Endodermal cell (in vitro differentiated cells): ENCODE measurements at regions not wholly inside any gene's neighbourhood (a gene's known extent, or its start where the extent isn't known, plus 50 kb on each side); places are given as distances from the start of the nearest gene placed in this dataset.

Experiments
- DNase-seq: peaks from one replicate; pipeline ENCODE4 v3.0.0-alpha.2; 2017
- H3K27ac ChIP-seq: 2 replicates; pipeline ENCODE4 v1.5.1; 2013; ENCODE audit warnings: mild to moderate bottlenecking, low read depth, low read length, moderate library complexity
- H3K27me3 ChIP-seq: 2 replicates; pipeline ENCODE4 v1.6.1; 2013; ENCODE audit warnings: mild to moderate bottlenecking, low read length, moderate library complexity; ENCODE audit not compliant: insufficient read depth, control insufficient read depth, poor library complexity, severe bottlenecking
- H3K36me3 ChIP-seq: 2 replicates; pipeline ENCODE4 v1.7.0; 2013; ENCODE audit warnings: mild to moderate bottlenecking, low read length, moderate library complexity; ENCODE audit not compliant: control insufficient read depth, insufficient read depth
- H3K4me1 ChIP-seq: one replicate; pipeline ENCODE4 v1.7.0; 2013; ENCODE audit warnings: low read length; ENCODE audit not compliant: control insufficient read depth, insufficient read depth
- H3K4me3 ChIP-seq: 2 replicates; pipeline ENCODE4 v1.5.1; 2013; ENCODE audit warnings: mild to moderate bottlenecking, low read length, moderate library complexity
- H3K9ac ChIP-seq: 2 replicates; pipeline ENCODE4 v1.6.1; 2013; ENCODE audit warnings: mild to moderate bottlenecking, low read length, moderate library complexity; ENCODE audit not compliant: poor library complexity, severe bottlenecking; ENCODE audit errors: extremely low read depth
- H3K9me3 ChIP-seq: 2 replicates; pipeline ENCODE4 v1.6.1; 2013; ENCODE audit warnings: mild to moderate bottlenecking, low read length, moderate library complexity; ENCODE audit not compliant: control insufficient read depth
- H3K27ac Mint-ChIP-seq: 2 replicates; pipeline ENCODE4 v1.8.0; 2020; ENCODE audit warnings: mixed read lengths
- H3K27me3 Mint-ChIP-seq: 2 replicates; pipeline ENCODE4 v1.8.0; 2021; ENCODE audit warnings: mild to moderate bottlenecking, mixed read lengths; ENCODE audit not compliant: insufficient read depth
- H3K36me3 Mint-ChIP-seq: 2 replicates; pipeline ENCODE4 v1.8.0; 2020; ENCODE audit warnings: low read depth, mixed read lengths
- H3K4me1 Mint-ChIP-seq: 2 replicates; pipeline ENCODE4 v1.8.0; 2020; ENCODE audit warnings: mixed read lengths
- H3K4me3 Mint-ChIP-seq: 2 replicates; pipeline ENCODE4 v1.8.0; 2020; ENCODE audit warnings: mild to moderate bottlenecking, moderate library complexity, mixed read lengths
- H3K9me3 Mint-ChIP-seq: 2 replicates; pipeline ENCODE4 v1.8.0; 2020; ENCODE audit warnings: mild to moderate bottlenecking, mixed read lengths
- WGBS, 2 experiments: methylation state at CpG; one replicate each; pipeline versions ENCODE4 v1.1.5 to v1.1.7; 2013; ENCODE audit warnings: missing lambda C conversion rate in 2 of 2, mixed read lengths in 1 of 2; ENCODE audit not compliant: insufficient coverage in 1 of 2, insufficient read length in 1 of 2; 5-methylcytosine and 5-hydroxymethylcytosine counted together
- TF ChIP-seq, protein P1 (sequence below): fragments of 200-600 bp; sonication (generic); conservative IDR thresholded peaks from 2 replicates; pipeline ENCODE4 v1.5.0; 2021; ENCODE audit warnings: antibody characterized with exemption, mild to moderate bottlenecking

DNA sequence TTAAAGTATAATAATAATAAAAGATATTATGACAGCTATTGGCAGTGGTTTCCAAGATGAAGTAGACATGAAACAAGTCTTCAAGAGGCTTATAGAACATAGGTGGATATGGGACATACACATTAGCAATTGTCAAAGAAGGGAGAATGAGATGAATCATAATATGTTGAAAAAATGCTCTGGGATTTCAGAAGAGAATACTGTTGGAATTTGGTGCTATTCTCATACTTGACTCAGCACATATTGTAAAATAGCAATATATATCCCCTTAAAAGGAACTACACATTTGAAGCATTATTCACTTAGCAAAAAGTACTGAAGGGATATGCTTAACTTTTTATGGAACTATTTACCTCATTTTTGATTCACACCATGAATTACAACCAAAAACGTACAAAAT is 577.2 kb upstream of the PCDH15 start:
- TF ChIP-seq, protein P1, sequence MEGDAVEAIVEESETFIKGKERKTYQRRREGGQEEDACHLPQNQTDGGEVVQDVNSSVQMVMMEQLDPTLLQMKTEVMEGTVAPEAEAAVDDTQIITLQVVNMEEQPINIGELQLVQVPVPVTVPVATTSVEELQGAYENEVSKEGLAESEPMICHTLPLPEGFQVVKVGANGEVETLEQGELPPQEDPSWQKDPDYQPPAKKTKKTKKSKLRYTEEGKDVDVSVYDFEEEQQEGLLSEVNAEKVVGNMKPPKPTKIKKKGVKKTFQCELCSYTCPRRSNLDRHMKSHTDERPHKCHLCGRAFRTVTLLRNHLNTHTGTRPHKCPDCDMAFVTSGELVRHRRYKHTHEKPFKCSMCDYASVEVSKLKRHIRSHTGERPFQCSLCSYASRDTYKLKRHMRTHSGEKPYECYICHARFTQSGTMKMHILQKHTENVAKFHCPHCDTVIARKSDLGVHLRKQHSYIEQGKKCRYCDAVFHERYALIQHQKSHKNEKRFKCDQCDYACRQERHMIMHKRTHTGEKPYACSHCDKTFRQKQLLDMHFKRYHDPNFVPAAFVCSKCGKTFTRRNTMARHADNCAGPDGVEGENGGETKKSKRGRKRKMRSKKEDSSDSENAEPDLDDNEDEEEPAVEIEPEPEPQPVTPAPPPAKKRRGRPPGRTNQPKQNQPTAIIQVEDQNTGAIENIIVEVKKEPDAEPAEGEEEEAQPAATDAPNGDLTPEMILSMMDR = no peak
- Histone ChIP-seq H3K9ac (no peak overlapping the region), H3K4me1 (peaks cover 5% of the 10 kb centered on the region), H3K27ac (no peak overlapping the region), H3K36me3 (no peaks in the 10 kb centered on the region), H3K9me3 (no peaks in the 10 kb centered on the region), H3K27me3 (no peaks in the 10 kb centered on the region), H3K4me3 (no peak overlapping the region)
- WGBS, 2 experiments = 67 to 89% methylated on average over 1 of the region's 1 CpG
- DNase-seq = no peak
- no peak overlapping the region for H3K27ac Mint-ChIP-seq
- no peaks in the 10 kb centered on the region for H3K36me3 Mint-ChIP-seq
- H3K9me3 Mint-ChIP-seq = no peaks in the 10 kb centered on the region
- no peak overlapping the region for H3K4me3 Mint-ChIP-seq
- peaks cover 6% of the 10 kb centered on the region for H3K4me1 Mint-ChIP-seq
- no peaks in the 10 kb centered on the region for H3K27me3 Mint-ChIP-seq

DNA sequence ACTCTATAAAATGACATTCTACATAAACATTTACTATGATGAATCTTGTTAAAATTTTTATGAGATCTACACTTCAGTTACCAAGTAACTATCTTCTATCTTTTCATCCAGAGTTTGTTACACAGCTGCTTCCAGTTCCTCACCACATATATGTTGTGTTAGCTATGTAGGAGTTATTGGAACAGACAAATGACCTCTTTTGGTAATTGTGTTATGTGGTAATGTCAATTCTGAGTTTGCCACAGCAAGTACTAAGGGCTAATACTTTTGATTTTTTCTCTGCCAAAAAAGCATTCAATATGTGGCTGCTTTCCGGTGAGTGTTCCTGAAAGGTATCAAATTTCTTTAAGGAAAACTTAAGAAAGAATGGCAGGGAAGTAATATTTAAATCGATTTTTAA is 573.9 kb upstream of the PCDH15 start:
- Mint-ChIP-seq H3K27ac (no peak overlapping the region), H3K27me3 (no peaks in the 10 kb centered on the region), H3K4me1 (no peaks in the 10 kb centered on the region), H3K4me3 (no peak overlapping the region), H3K36me3 (no peaks in the 10 kb centered on the region), H3K9me3 (no peaks in the 10 kb centered on the region)
- H3K27ac ChIP-seq = no peak overlapping the region
- no peak overlapping the region for H3K9ac ChIP-seq
- DNase-seq = no peak
- H3K4me1 ChIP-seq = no peaks in the 10 kb centered on the region
- H3K4me3 ChIP-seq = no peak overlapping the region
- TF ChIP-seq, protein P1 = no peak
- no peaks in the 10 kb centered on the region for H3K27me3 ChIP-seq
- WGBS, 2 experiments = 75 to 82% methylated on average over 1 to 2 of the region's 2 CpGs
- no peaks in the 10 kb centered on the region for H3K36me3 ChIP-seq
- no peaks in the 10 kb centered on the region for H3K9me3 ChIP-seq

DNA sequence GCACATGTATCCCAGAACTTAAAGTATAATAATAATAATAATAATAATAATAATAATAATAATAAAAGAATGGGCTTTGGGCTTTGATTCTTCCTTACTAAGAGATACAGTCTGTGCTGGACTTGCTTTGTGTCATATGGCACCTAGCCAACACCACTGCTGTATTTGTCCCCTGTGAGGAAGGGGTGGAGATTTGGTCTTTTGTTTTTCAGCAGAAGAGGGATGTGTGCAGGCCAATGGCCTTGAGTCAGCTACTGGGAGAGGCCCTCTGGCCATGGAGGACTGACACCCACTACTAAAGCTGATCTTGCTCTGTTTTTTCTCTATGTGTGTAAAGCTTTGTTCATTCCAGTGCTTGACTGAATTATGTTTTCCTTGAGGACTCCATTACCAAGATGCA is 573.0 kb upstream of the PCDH15 start:
- Histone ChIP-seq H3K4me3 (no peak overlapping the region), H3K9ac (no peak overlapping the region), H3K9me3 (no peaks in the 10 kb centered on the region), H3K27me3 (no peaks in the 10 kb centered on the region), H3K4me1 (no peaks in the 10 kb centered on the region), H3K27ac (no peak overlapping the region), H3K36me3 (no peaks in the 10 kb centered on the region)
- DNase-seq = no peak
- no peaks in the 10 kb centered on the region for H3K4me1 Mint-ChIP-seq
- H3K9me3 Mint-ChIP-seq = no peaks in the 10 kb centered on the region
- H3K4me3 Mint-ChIP-seq = no peak overlapping the region
- no peak overlapping the region for H3K27ac Mint-ChIP-seq
- no peaks in the 10 kb centered on the region for H3K36me3 Mint-ChIP-seq
- no peaks in the 10 kb centered on the region for H3K27me3 Mint-ChIP-seq
- TF ChIP-seq, protein P1 = no peak
